ENCODE measurements at regions not wholly inside any gene's neighbourhood (a gene's known extent, or its start where the extent isn't known, plus 50 kb on each side); places are given as distances from the start of the nearest gene placed in this dataset.
"Not testable (repeated sequence)": the region's sequence is repeated elsewhere in the genome, so short reads cannot be mapped to it uniquely, and the experiment has no call there.

- no peak for DNase-seq (ENCODE audit: low read depth)
- no peak for TF ChIP-seq CTCF (IDR thresholded peaks at IDR 0.05; ENCODE audit: insufficient read depth, low read length, poor library complexity, severe bottlenecking)
- Histone ChIP-seq H3K27me3 (ENCODE audit: control insufficient read depth, insufficient read depth, low read length) (no peaks in the 10 kb centered on the region), H3K4me3 (ENCODE audit: low read depth, low read length) (no peak overlapping the region), H3K36me3 (ENCODE audit: control insufficient read depth, insufficient read depth, low read length) (no peaks in the 10 kb centered on the region)
These were observed 245.0 kb upstream of the MGAT5 start for GRCh38 chr2:134008837-134009236.

GRCh38 chr2:134009440-134009839 lies 244.4 kb upstream of the MGAT5 start:
- DNase-seq (ENCODE audit: low read depth), result no peak
- H3K27me3 ChIP-seq (ENCODE audit: control insufficient read depth, insufficient read depth, low read length), result no peaks in the 10 kb centered on the region
- H3K36me3 ChIP-seq (ENCODE audit: control insufficient read depth, insufficient read depth, low read length), result no peaks in the 10 kb centered on the region
- H3K4me3 ChIP-seq (ENCODE audit: low read depth, low read length), result no peak overlapping the region
- TF ChIP-seq CTCF (IDR thresholded peaks at IDR 0.05; ENCODE audit: insufficient read depth, low read length, poor library complexity, severe bottlenecking), result no peak

GRCh38 chr2:134009906-134010305 lies 244.0 kb upstream of the MGAT5 start:
- not testable (repeated sequence) for H3K4me3 ChIP-seq (ENCODE audit: low read depth, low read length); H3K36me3 ChIP-seq (ENCODE audit: control insufficient read depth, insufficient read depth, low read length); H3K27me3 ChIP-seq (ENCODE audit: control insufficient read depth, insufficient read depth, low read length); DNase-seq (ENCODE audit: low read depth)

- DNase-seq (ENCODE audit: low read depth), result no peak
- TF ChIP-seq CTCF (IDR thresholded peaks at IDR 0.05; ENCODE audit: insufficient read depth, low read length, poor library complexity, severe bottlenecking), result no peak
- H3K27me3 ChIP-seq (ENCODE audit: control insufficient read depth, insufficient read depth, low read length), result no peaks in the 10 kb centered on the region
- H3K4me3 ChIP-seq (ENCODE audit: low read depth, low read length), result no peak overlapping the region
- no peaks in the 10 kb centered on the region for H3K36me3 ChIP-seq (ENCODE audit: control insufficient read depth, insufficient read depth, low read length)
These were observed 241.8 kb upstream of the MGAT5 start for GRCh38 chr2:134011936-134012586.

GRCh38 chr2:134014196-134014960 lies 239.5 kb upstream of the MGAT5 start:
- no peak overlapping the region for H3K4me3 ChIP-seq (ENCODE audit: low read depth, low read length)
- no peak for DNase-seq (ENCODE audit: low read depth)
- no peaks in the 10 kb centered on the region for H3K27me3 ChIP-seq (ENCODE audit: control insufficient read depth, insufficient read depth, low read length)
- H3K36me3 ChIP-seq (ENCODE audit: control insufficient read depth, insufficient read depth, low read length), result no peaks in the 10 kb centered on the region
- TF ChIP-seq CTCF (IDR thresholded peaks at IDR 0.05; ENCODE audit: insufficient read depth, low read length, poor library complexity, severe bottlenecking), result no peak

- Histone ChIP-seq H3K36me3 (ENCODE audit: control insufficient read depth, insufficient read depth, low read length) (no peaks in the 10 kb centered on the region), H3K27me3 (ENCODE audit: control insufficient read depth, insufficient read depth, low read length) (no peaks in the 10 kb centered on the region), H3K4me3 (ENCODE audit: low read depth, low read length) (no peak overlapping the region)
- DNase-seq (ENCODE audit: low read depth), result no peak
- TF ChIP-seq CTCF (IDR thresholded peaks at IDR 0.05; ENCODE audit: insufficient read depth, low read length, poor library complexity, severe bottlenecking), result no peak
These were observed 234.0 kb upstream of the MGAT5 start for GRCh38 chr2:134019871-134020270.

Data from kidney epithelial cell (primary cell).